ENCODE measurements at regions not wholly inside any gene's neighbourhood (a gene's known extent, or its start where the extent isn't known, plus 50 kb on each side); places are given as distances from the start of the nearest gene placed in this dataset.

DNA sequence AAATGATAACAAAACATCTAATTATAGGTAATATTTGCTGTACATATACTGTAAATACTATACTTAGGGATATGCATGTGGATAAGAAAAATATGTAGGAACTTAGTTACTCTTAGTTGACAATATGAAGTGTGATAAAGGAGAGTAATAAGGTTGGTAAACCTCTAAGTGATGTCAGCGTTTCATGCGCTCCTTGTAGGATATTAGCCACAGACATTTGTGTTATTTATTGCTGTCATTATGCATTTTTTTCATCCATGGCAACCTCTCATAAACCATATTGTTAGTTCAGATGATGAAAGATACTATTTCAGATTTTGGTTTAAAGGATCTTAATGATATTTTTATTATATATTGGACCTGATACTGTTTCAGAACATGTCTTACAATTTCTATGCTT lies 298.1 kb upstream of the PITX2 start:
- Histone ChIP-seq H3K14ac (replicated peaks; ENCODE audit: low read depth, low read length) (no peak overlapping the region), H3K9ac (ENCODE audit: low read depth, low read length) (no peak overlapping the region), H3K4me1 (ENCODE audit: control insufficient read depth, insufficient read depth, low read length) (no peaks in the 10 kb centered on the region), H2AFZ (replicated peaks; ENCODE audit: low read length, poor library complexity) (no peak overlapping the region), H3K79me1 (ENCODE audit: low read depth in 1 of 2, low read length in 2 of 2) (no peaks in the 10 kb centered on the region), H3K27ac (ENCODE audit: insufficient read depth, low read length) (no peak overlapping the region), H4K8ac (ENCODE audit: low read depth in 2 of 2, low read length in 2 of 2) (no peak overlapping the region), H3K9me1 (ENCODE audit: insufficient read depth, low read length) (no peaks in the 10 kb centered on the region), H4K5ac (ENCODE audit: low read depth, low read length) (no peak overlapping the region), H3K56ac (ENCODE audit: extremely low read depth, insufficient read depth, low read length) (no peak overlapping the region), H3K9me3 (ENCODE audit: control insufficient read depth, insufficient read depth, low read length) (no peaks in the 10 kb centered on the region), H3K36me3 (ENCODE audit: control insufficient read depth, insufficient read depth, low read length) (no peaks in the 10 kb centered on the region), H2BK20ac (ENCODE audit: low read depth, low read length) (no peak overlapping the region), H2AK9ac (replicated peaks; ENCODE audit: low read depth, low read length, poor library complexity) (no peak overlapping the region), H2BK5ac (ENCODE audit: low read depth, low read length, poor library complexity, severe bottlenecking) (no peak overlapping the region), H3K4me2 (ENCODE audit: low read depth, low read length) (no peak overlapping the region), H3K4me3 (ENCODE audit: insufficient read depth, low read depth, low read length) (no peak overlapping the region), H3K4ac (ENCODE audit: low read depth, low read length) (no peak overlapping the region), H3K27me3 (ENCODE audit: control insufficient read depth, insufficient read depth, low read length) (no peaks in the 10 kb centered on the region), H4K20me1 (ENCODE audit: insufficient read depth, low read length) (no peaks in the 10 kb centered on the region), H3K23ac (ENCODE audit: low read depth, low read length) (no peak overlapping the region), H3K18ac (ENCODE audit: low read depth, low read length) (no peak overlapping the region), H2BK120ac (ENCODE audit: low read depth, low read length) (no peak overlapping the region), H2BK15ac (ENCODE audit: low read depth, low read length) (no peak overlapping the region), H2AK5ac (ENCODE audit: low read depth, low read length) (no peak overlapping the region), H4K91ac (ENCODE audit: insufficient read depth, low read depth, low read length) (no peak overlapping the region)
- dilution Hi-C loops (cut with HindIII; ENCODE audit: low sequenced_read_pairs, unreplicated experiment): no loop called here
- DNase-seq: no peak
- ChIA-PET POLR2A (ENCODE audit: unreplicated experiment) (no interaction called here), CTCF (no interaction called here)
- intact Hi-C loops (cut with micrococcal nuclease): no loop called here
- TF ChIP-seq, protein P1, sequence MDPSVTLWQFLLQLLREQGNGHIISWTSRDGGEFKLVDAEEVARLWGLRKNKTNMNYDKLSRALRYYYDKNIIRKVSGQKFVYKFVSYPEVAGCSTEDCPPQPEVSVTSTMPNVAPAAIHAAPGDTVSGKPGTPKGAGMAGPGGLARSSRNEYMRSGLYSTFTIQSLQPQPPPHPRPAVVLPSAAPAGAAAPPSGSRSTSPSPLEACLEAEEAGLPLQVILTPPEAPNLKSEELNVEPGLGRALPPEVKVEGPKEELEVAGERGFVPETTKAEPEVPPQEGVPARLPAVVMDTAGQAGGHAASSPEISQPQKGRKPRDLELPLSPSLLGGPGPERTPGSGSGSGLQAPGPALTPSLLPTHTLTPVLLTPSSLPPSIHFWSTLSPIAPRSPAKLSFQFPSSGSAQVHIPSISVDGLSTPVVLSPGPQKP (IDR thresholded peaks at IDR 0.05; ENCODE audit: borderline replicate concordance, low read depth, low read length): no peak
- no peak for TF ChIP-seq NFE2L2 (IDR thresholded peaks at IDR 0.05; ENCODE audit: low read depth, low read length)
- TF ChIP-seq CHD1 (IDR thresholded peaks at IDR 0.05; ENCODE audit: low read depth, low read length): no peak
- TF ChIP-seq MAZ (IDR thresholded peaks at IDR 0.05; ENCODE audit: borderline replicate concordance, low read depth, low read length): no peak
- TF ChIP-seq, protein P2, sequence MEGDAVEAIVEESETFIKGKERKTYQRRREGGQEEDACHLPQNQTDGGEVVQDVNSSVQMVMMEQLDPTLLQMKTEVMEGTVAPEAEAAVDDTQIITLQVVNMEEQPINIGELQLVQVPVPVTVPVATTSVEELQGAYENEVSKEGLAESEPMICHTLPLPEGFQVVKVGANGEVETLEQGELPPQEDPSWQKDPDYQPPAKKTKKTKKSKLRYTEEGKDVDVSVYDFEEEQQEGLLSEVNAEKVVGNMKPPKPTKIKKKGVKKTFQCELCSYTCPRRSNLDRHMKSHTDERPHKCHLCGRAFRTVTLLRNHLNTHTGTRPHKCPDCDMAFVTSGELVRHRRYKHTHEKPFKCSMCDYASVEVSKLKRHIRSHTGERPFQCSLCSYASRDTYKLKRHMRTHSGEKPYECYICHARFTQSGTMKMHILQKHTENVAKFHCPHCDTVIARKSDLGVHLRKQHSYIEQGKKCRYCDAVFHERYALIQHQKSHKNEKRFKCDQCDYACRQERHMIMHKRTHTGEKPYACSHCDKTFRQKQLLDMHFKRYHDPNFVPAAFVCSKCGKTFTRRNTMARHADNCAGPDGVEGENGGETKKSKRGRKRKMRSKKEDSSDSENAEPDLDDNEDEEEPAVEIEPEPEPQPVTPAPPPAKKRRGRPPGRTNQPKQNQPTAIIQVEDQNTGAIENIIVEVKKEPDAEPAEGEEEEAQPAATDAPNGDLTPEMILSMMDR (conservative IDR thresholded peaks at IDR 0.05; ENCODE audit: low read depth, low read length): no peak
- no peak for TF ChIP-seq FOS (IDR thresholded peaks at IDR 0.05; ENCODE audit: low read depth, low read length)
- no peak for TF ChIP-seq CEBPB (IDR thresholded peaks at IDR 0.05; ENCODE audit: low read depth, low read length)
- TF ChIP-seq MAFK (IDR thresholded peaks at IDR 0.05; ENCODE audit: low read depth, low read length): no peak
- no peak for TF ChIP-seq BHLHE40 (IDR thresholded peaks at IDR 0.05; ENCODE audit: low read depth, low read length)
- TF ChIP-seq RFX5 (IDR thresholded peaks at IDR 0.05; ENCODE audit: low read depth, low read length): no peak
- TF ChIP-seq, protein P3, sequence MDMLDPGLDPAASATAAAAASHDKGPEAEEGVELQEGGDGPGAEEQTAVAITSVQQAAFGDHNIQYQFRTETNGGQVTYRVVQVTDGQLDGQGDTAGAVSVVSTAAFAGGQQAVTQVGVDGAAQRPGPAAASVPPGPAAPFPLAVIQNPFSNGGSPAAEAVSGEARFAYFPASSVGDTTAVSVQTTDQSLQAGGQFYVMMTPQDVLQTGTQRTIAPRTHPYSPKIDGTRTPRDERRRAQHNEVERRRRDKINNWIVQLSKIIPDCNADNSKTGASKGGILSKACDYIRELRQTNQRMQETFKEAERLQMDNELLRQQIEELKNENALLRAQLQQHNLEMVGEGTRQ (IDR thresholded peaks at IDR 0.05; ENCODE audit: low read depth, low read length): no peak
- TF ChIP-seq RCOR1 (IDR thresholded peaks at IDR 0.05; ENCODE audit: insufficient replicate concordance, low read length): no peak
- no peak for TF ChIP-seq POLR2A (IDR thresholded peaks at IDR 0.05; ENCODE audit: low read depth, low read length)
- no peak for TF ChIP-seq SMC3 (IDR thresholded peaks at IDR 0.05; ENCODE audit: low read depth, low read length)
- TF ChIP-seq MXI1 (IDR thresholded peaks at IDR 0.05; ENCODE audit: borderline replicate concordance, low read depth, low read length): no peak
- no peak for TF ChIP-seq RAD21 (IDR thresholded peaks at IDR 0.05; ENCODE audit: low read length)
- no CpG with 5 or more reads among the region's 2 CpGs for WGBS, 2 experiments (ENCODE audit: extremely low coverage in 2 of 2, insufficient read length in 1 of 2)
- no TSS peak for BruUV-seq (replicated peaks)
- no peak for ATAC-seq (ENCODE audit: low read depth)
- in situ Hi-C loops (cut with MboI; ENCODE audit: low sequenced_read_pairs): no loop called here

All from IMR-90 (cell line).